ENCODE measurements at regions not wholly inside any gene's neighbourhood (a gene's known extent, or its start where the extent isn't known, plus 50 kb on each side); places are given as distances from the start of the nearest gene placed in this dataset.
"Not testable (repeated sequence)": the region's sequence is repeated elsewhere in the genome, so short reads cannot be mapped to it uniquely, and the experiment has no call there.

GRCh38 chr2:95767531-95767930 is 175.7 kb downstream of the TRIM43 start:
- not testable (repeated sequence) for DNase-seq

- not testable (repeated sequence) for DNase-seq
These were observed 176.1 kb downstream of the TRIM43 start for GRCh38 chr2:95767950-95768349.

DNA sequence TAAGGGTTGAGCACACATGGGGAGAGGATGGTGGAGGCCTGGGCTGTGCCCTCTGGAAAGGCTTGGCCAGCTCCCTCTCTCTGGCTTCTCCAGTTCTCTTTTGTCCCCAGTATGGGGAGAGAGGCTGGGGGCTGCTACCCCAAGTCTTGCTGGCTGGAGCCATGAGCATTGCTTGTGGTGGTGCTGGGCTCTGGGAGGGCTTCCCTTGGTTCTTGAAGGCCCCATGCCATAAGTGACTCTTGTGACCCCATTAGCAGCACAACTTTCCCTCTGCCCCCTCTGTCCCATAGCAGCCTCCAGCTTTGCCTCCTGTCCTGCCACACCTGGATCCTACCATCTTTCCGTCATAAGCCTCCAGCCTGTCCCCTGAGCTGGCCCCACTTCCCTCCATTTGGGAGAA is 177.5 kb downstream of the TRIM43 start:
- DNase-seq, result not testable (repeated sequence)

GRCh38 chr2:95770726-95771125 is 178.9 kb downstream of the TRIM43 start:
- DNase-seq, result not testable (repeated sequence)

GRCh38 chr2:95774322-95775192 is 182.8 kb downstream of the TRIM43 start:
- DNase-seq, result not testable (repeated sequence)

GRCh38 chr2:95775193-95775531 is 183.4 kb downstream of the TRIM43 start:
- not testable (repeated sequence) for DNase-seq

Data from right kidney (tissue), 1 donor.